Mesenchymal stem cell (in vitro differentiated cells and primary cell): ENCODE measurements at regions not wholly inside any gene's neighbourhood (a gene's known extent, or its start where the extent isn't known, plus 50 kb on each side); places are given as distances from the start of the nearest gene placed in this dataset.

Source experiments
- DNase-seq: peaks from one replicate; pipeline ENCODE4 v3.0.0-alpha.2; 2013
- H2AFZ ChIP-seq: one replicate; pipeline ENCODE4 v1.6.1; 2013; ENCODE audit warnings: low read depth, mild to moderate bottlenecking, control low read depth, inconsistent platforms, low read length, moderate library complexity
- H2AK5ac ChIP-seq: 2 replicates; pipeline ENCODE4 v1.6.1; 2013; ENCODE audit warnings: low read length, moderate library complexity, mild to moderate bottlenecking, inconsistent platforms; ENCODE audit not compliant: severe bottlenecking
- H2BK120ac ChIP-seq: one replicate; pipeline ENCODE4 v1.6.1; 2013; ENCODE audit warnings: low read depth, mild to moderate bottlenecking, inconsistent platforms, low read length, moderate library complexity
- H2BK12ac ChIP-seq, 2 experiments: one replicate each; pipeline ENCODE4 v1.6.1; 2013; ENCODE audit warnings: inconsistent platforms in 2 of 2, low read length in 2 of 2, mild to moderate bottlenecking in 2 of 2, moderate library complexity in 2 of 2, control low read depth in 1 of 2
- H2BK15ac ChIP-seq: one replicate; pipeline ENCODE4 v1.6.1; 2013; ENCODE audit warnings: mild to moderate bottlenecking, low read depth, inconsistent platforms; ENCODE audit not compliant: poor library complexity, severe bottlenecking
- H2BK5ac ChIP-seq: 2 replicates; pipeline ENCODE4 v1.6.1; 2013; ENCODE audit warnings: low read depth, mild to moderate bottlenecking, low read length, control low read depth, inconsistent platforms; ENCODE audit not compliant: poor library complexity, severe bottlenecking
- H3K14ac ChIP-seq, 2 experiments: one replicate each; pipeline ENCODE4 v1.6.1; 2013; ENCODE audit warnings: inconsistent platforms in 2 of 2, low read length in 2 of 2, control low read depth in 1 of 2, mild to moderate bottlenecking in 1 of 2, moderate library complexity in 1 of 2
- H3K18ac ChIP-seq, 2 experiments: one replicate each; pipeline ENCODE4 v1.6.1; 2013; ENCODE audit warnings: inconsistent platforms in 2 of 2, low read length in 2 of 2, control low read depth in 1 of 2, low read depth in 1 of 2, mild to moderate bottlenecking in 1 of 2
- H3K23ac ChIP-seq, 2 experiments: one replicate each; pipeline ENCODE4 v1.6.1; 2013; ENCODE audit warnings: inconsistent platforms in 2 of 2, low read length in 2 of 2, mild to moderate bottlenecking in 2 of 2, moderate library complexity in 2 of 2, control low read depth in 1 of 2
- H3K27ac ChIP-seq: 2 replicates; pipeline ENCODE4 v1.5.1; 2013; ENCODE audit warnings: mild to moderate bottlenecking, moderate library complexity, low read length, control low read depth, inconsistent platforms; ENCODE audit not compliant: poor library complexity, severe bottlenecking
- H3K27me3 ChIP-seq, 2 experiments: 2 replicates each; pipeline versions ENCODE4 v1.6.1 to v1.7.0; 2013; ENCODE audit warnings: low read length in 2 of 2, mild to moderate bottlenecking in 2 of 2, moderate library complexity in 2 of 2, control low read depth in 1 of 2, inconsistent platforms in 1 of 2; ENCODE audit not compliant: control insufficient read depth in 1 of 2, insufficient read depth in 1 of 2
- H3K36me3 ChIP-seq, 2 experiments: 2 replicates each; pipeline versions ENCODE4 v1.6.1 to v1.7.0; 2013; ENCODE audit warnings: low read length in 2 of 2, control low read depth in 1 of 2, inconsistent platforms in 1 of 2, low read depth in 1 of 2, mild to moderate bottlenecking in 1 of 2; ENCODE audit not compliant: insufficient read depth in 2 of 2, control insufficient read depth in 1 of 2
- H3K4ac ChIP-seq, 2 experiments: one replicate each; pipeline ENCODE4 v1.6.1; 2013; ENCODE audit warnings: inconsistent platforms in 2 of 2, low read length in 2 of 2, mild to moderate bottlenecking in 2 of 2, moderate library complexity in 2 of 2, control low read depth in 1 of 2, low read depth in 1 of 2
- H3K4me1 ChIP-seq: 2 replicates; pipeline ENCODE4 v1.6.1; 2013; ENCODE audit warnings: low read depth, low read length, control low read depth; ENCODE audit not compliant: control insufficient read depth, insufficient read depth
- H3K4me2 ChIP-seq: 2 replicates; pipeline ENCODE4 v1.6.1; 2013; ENCODE audit warnings: low read length, mild to moderate bottlenecking, inconsistent platforms; ENCODE audit not compliant: poor library complexity, severe bottlenecking
- H3K4me3 ChIP-seq, 2 experiments: 2 replicates each; pipeline versions ENCODE4 v1.5.1 to v1.7.0; 2013; ENCODE audit warnings: low read length in 2 of 2, mild to moderate bottlenecking in 2 of 2, control low read depth in 1 of 2, low read depth in 1 of 2; ENCODE audit not compliant: insufficient read depth in 1 of 2
- H3K79me1 ChIP-seq: replicated peaks from 2 replicates; pipeline ENCODE4 v1.6.1; 2013; ENCODE audit warnings: mild to moderate bottlenecking, control low read depth, low read length, inconsistent platforms; ENCODE audit not compliant: poor library complexity, severe bottlenecking
- H3K9ac ChIP-seq: 2 replicates; pipeline ENCODE4 v1.7.0; 2013; ENCODE audit warnings: mild to moderate bottlenecking, low read length, moderate library complexity
- H3K9me3 ChIP-seq: 2 replicates; pipeline ENCODE4 v1.7.0; 2013; ENCODE audit warnings: mild to moderate bottlenecking, low read length; ENCODE audit not compliant: control insufficient read depth
- H4K8ac ChIP-seq: one replicate; pipeline ENCODE4 v1.6.1; 2013; ENCODE audit warnings: inconsistent platforms, mild to moderate bottlenecking, low read length, moderate library complexity
- H4K91ac ChIP-seq: one replicate; pipeline ENCODE4 v1.6.1; 2013; ENCODE audit warnings: mild to moderate bottlenecking, low read length, inconsistent platforms
- WGBS: methylation state at CpG from one replicate; pipeline ENCODE4 v1.1.7; 2013; ENCODE audit warnings: mixed read lengths; 5-methylcytosine and 5-hydroxymethylcytosine counted together

DNA sequence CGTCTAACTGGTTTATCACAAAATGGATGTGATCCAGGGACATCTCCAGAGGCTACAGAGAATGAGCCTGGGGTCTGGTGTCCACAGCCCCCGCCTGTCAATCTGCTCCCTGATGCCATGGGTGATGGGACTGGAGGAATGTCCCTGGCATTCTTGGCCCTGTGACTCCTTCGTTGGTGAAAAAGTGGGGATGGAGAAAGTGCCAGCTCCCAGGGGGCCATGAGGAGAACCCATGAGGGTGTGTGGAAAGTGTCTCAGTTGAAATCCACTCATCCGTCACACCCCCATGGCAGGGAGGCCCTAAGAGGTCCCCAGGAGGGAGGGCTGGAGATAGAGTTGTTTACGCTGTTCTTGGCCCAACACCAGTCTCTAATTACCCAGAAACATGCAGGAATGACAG, 322.0 kb downstream of the CTTN start:
- Histone ChIP-seq H3K36me3 (no peaks in the 10 kb centered on the region), H3K79me1 (no peaks in the 10 kb centered on the region), H3K23ac (no peak overlapping the region), H2AFZ (no peak overlapping the region), H3K4ac (no peak overlapping the region), H2BK12ac (no peak overlapping the region), H3K9ac (no peak overlapping the region), H3K27ac (no peak overlapping the region), H4K91ac (no peak overlapping the region), H3K9me3 (no peaks in the 10 kb centered on the region), H3K27me3 (peaks cover 0 to 61% of the 10 kb centered on the region in 2 experiments), H4K8ac (no peak overlapping the region), H2BK120ac (no peak overlapping the region), H3K18ac (no peak overlapping the region), H2BK5ac (no peak overlapping the region), H3K14ac (no peak overlapping the region), H3K4me3 (no peak overlapping the region), H2BK15ac (no peak overlapping the region), H2AK5ac (no peak overlapping the region), H3K4me1 (no peaks in the 10 kb centered on the region), H3K4me2 (no peak overlapping the region)
- DNase-seq = no peak
- 77% methylated on average over 4 of the region's 5 CpGs for WGBS

DNA sequence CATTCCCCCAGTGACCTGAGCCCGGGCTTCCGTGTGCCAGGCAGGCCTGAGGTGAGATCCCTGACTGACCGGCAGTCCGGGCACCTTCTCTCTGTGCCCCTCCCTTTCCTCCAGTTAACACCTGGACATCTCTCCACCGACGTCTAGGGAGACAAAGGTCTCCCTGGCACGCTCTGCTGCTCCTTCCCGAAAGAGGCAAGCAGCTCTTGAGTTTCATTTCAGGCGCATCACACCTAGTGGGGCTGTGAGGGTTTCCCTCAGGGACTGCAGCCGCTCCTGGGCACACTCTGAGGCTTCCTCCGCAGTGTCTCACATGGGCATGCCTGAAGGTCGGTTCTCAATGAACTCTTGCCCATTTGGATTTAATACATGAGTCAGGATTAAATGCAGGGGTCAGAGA, 322.7 kb downstream of the CTTN start:
- H3K36me3 ChIP-seq = no peaks in the 10 kb centered on the region
- no peak overlapping the region for H2AFZ ChIP-seq
- H4K8ac ChIP-seq = no peak overlapping the region
- H3K18ac ChIP-seq = no peak overlapping the region
- no peak overlapping the region for H2AK5ac ChIP-seq
- DNase-seq = no peak
- H2BK5ac ChIP-seq = no peak overlapping the region
- H3K27me3 ChIP-seq = peaks cover 0 to 62% of the 10 kb centered on the region in 2 experiments
- H2BK15ac ChIP-seq = no peak overlapping the region
- H3K9ac ChIP-seq = no peak overlapping the region
- H2BK120ac ChIP-seq = no peak overlapping the region
- no peak overlapping the region for H4K91ac ChIP-seq
- no peak overlapping the region for H3K4me2 ChIP-seq
- H3K79me1 ChIP-seq = no peaks in the 10 kb centered on the region
- no peak overlapping the region for H3K4me3 ChIP-seq
- 86% methylated on average over 12 of the region's 12 CpGs for WGBS
- no peak overlapping the region for H3K23ac ChIP-seq
- H2BK12ac ChIP-seq = no peak overlapping the region
- H3K9me3 ChIP-seq = no peaks in the 10 kb centered on the region
- no peak overlapping the region for H3K14ac ChIP-seq
- no peak overlapping the region for H3K4ac ChIP-seq
- H3K4me1 ChIP-seq = no peaks in the 10 kb centered on the region
- no peak overlapping the region for H3K27ac ChIP-seq

DNA sequence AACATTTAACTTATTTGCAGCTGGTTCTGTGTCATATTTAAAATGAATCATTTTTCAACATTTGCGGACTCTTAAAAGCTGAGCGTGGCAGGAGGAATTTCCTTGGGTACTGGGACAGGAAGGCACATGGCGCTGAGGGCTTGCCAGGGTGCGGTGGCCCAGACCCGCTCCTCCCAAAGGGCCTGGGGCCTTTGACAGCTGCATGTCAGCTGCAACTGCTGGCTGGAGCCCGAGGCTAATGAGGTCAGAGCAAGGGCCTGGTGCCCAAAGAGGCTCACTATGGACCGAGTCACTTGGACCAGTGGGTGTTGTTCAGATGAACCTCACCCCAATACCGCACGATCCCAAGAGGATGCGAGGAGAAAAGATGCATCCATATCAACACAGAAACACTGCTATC, 326.9 kb downstream of the CTTN start:
- Histone ChIP-seq H3K9me3 (peaks cover 8% of the 10 kb centered on the region), H3K4me2 (no peak overlapping the region), H3K23ac (no peak overlapping the region), H2BK120ac (no peak overlapping the region), H3K79me1 (no peaks in the 10 kb centered on the region), H3K14ac (no peak overlapping the region), H2BK12ac (no peak overlapping the region), H3K36me3 (no peaks in the 10 kb centered on the region), H2AK5ac (no peak overlapping the region), H2BK15ac (no peak overlapping the region), H2BK5ac (no peak overlapping the region), H3K27ac (no peak overlapping the region), H3K27me3 (peaks cover 0 to 27% of the 10 kb centered on the region in 2 experiments), H4K8ac (no peak overlapping the region), H3K9ac (no peak overlapping the region), H4K91ac (no peak overlapping the region), H3K4me1 (no peaks in the 10 kb centered on the region), H3K4ac (no peak overlapping the region), H2AFZ (no peak overlapping the region), H3K4me3 (no peak overlapping the region), H3K18ac (no peak overlapping the region)
- no peak for DNase-seq
- 90% methylated on average over 10 of the region's 10 CpGs for WGBS

DNA sequence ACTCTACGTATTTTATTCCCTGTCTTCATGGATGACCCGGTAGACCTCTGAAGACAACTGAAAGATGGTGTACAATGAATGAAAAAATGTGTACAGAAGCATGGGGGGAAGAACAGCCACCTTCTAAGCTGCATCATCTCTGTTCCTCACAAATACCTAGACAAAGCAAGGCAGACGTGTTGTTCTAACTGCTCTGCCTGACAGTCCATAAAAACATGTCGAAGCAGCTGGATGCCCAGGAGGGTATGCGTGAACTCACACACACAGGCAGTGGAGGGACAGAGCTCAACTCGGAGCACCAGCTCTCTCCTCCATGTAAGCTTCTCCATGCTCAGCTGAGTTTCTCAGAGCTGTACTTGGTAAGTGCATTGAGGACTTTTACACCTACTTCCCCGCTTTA, 327.4 kb downstream of the CTTN start:
- DNase-seq = no peak
- Histone ChIP-seq H3K27ac (no peak overlapping the region), H4K8ac (no peak overlapping the region), H2BK12ac (no peak overlapping the region), H2BK5ac (no peak overlapping the region), H3K4ac (no peak overlapping the region), H3K27me3 (peaks cover 0 to 24% of the 10 kb centered on the region in 2 experiments), H2AK5ac (no peak overlapping the region), H3K36me3 (no peaks in the 10 kb centered on the region), H3K4me2 (no peak overlapping the region), H3K9ac (no peak overlapping the region), H2AFZ (no peak overlapping the region), H3K79me1 (no peaks in the 10 kb centered on the region), H3K23ac (no peak overlapping the region), H3K4me3 (no peak overlapping the region), H3K18ac (no peak overlapping the region), H4K91ac (no peak overlapping the region), H3K4me1 (no peaks in the 10 kb centered on the region), H3K14ac (no peak overlapping the region), H2BK15ac (no peak overlapping the region), H2BK120ac (no peak overlapping the region), H3K9me3 (peaks cover 8% of the 10 kb centered on the region)
- WGBS = 90% methylated on average over 6 of the region's 7 CpGs
